DMS 273 (cell line): ENCODE measurements at regions not wholly inside any gene's neighbourhood (a gene's known extent, or its start where the extent isn't known, plus 50 kb on each side); places are given as distances from the start of the nearest gene placed in this dataset.

Source experiments
- DNase-seq: peaks from one replicate; lab custom pipeline; 2025; ENCODE audit not compliant: unreplicated experiment; lab: John Stamatoyannopoulos, UW

- DNase-seq: no peak
Observed at GRCh38 chr16:31700530-31701388, 172.8 kb upstream of the ZNF267 start.

DNA sequence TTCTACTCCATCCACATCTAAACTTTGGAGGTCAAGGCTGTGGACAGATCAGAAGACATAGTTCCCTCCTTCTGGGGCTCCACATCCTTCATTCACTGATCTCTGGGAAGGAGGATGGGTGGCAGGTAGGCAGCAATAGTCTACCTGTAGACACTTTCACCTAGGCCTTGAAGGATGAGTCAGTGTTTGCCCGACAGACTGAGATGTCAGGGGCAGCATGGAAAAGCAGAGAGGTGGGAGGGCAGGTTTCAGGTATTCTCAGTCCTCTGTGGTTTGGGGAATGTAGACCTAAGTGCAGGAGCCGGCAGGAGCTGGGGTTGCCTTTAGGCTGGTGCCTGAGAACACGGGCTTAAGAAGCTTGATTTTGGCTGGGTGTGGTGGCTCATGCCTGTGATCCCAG, 171.9 kb upstream of the ZNF267 start:
- no peak for DNase-seq

- no peak for DNase-seq
Observed at GRCh38 chr16:31702796-31703195, 170.8 kb upstream of the ZNF267 start.

DNA sequence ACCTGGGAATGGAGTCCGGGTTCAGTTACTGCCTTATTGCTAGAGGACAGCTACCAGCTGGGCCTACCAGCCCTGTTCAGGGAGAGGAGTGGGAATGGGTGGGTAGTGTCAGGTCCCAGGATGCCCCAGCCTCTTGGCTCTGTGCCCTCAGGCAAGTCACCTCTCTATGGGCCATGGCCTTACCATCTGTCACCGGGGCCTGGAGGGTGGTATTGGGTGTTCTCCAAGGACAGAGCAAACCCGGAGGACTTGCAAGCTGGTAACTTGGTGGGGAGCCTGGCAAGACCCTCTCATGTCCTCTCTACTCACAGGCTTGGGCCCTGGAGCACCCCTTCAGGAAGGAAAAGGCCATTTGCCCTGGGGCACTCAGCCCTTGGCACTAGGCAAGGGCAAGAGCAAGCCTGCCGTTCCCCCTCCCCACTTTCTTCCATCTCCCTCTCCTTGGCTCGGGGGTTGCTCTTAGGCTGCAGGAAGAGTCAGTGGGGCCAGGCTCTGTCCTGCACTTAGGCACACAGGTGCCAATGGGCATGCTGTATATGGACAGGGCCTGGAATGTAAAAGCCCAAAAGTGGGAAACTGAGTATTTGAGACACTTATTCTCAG, 170.0 kb upstream of the ZNF267 start:
- DNase-seq: peak; percentile 57

DNA sequence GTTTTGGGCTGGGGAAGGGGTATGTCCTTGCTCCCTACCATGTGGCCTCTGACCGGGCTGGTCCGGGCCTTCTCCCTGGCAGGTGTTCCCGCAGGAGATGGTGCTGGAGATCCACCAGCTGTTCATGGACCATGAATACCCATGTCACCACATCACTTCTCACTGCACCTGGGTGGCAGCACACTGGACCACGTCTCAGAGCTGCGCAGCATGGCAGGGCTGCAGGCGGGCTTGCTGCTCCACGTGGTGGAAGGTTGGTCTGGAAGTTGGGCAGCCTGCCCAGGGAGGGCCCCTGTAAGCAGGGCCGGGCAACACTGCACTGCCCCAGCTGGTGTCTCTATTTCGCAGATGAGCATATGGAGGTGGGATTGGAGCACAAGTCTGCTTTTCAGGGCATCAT, 169.5 kb upstream of the ZNF267 start:
- DNase-seq: peak; percentile 44

- DNase-seq: no peak
Observed at GRCh38 chr16:31705371-31705770, 168.2 kb upstream of the ZNF267 start.

DNA sequence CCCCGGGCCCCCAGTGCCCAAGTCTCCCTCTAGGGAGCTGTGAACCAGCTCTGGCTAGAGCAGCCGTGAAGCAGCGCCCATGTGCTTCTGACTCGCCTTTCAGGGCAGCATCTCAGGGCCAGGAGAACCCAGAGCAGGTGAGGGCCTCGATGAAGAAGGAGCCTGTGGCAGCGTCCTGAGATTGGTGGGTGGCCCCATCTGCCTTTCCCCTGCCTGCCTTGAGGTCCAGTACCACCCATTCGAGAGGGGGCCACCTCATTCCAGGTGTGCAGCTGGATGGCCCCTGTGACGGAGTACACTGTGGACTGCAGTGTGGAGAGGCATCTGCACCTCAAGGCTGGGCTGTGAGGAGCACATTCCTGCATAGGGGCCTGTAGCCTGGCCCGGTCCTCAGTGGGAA, 167.3 kb upstream of the ZNF267 start:
- DNase-seq: no peak

DNA sequence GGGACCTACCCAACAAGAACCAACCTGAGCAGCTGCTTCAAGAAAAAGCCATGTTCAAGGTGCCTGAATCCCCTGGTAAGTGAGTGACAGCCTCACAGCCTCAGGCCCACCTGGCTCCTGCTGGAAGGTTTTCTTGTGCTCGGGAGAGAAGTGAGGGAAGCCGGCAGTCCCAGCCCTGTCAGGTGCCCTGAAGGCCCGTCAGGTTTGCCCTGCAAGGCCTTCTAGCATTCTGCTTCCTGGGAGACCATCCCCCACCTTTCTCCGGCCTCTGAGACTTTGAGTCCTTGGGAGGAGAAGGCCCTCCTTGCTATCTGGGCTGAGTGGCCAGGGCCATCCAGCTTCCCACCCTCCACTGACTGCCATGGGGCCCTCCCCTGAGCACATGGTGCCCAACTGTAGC, 166.7 kb upstream of the ZNF267 start:
- DNase-seq: no peak

DNA sequence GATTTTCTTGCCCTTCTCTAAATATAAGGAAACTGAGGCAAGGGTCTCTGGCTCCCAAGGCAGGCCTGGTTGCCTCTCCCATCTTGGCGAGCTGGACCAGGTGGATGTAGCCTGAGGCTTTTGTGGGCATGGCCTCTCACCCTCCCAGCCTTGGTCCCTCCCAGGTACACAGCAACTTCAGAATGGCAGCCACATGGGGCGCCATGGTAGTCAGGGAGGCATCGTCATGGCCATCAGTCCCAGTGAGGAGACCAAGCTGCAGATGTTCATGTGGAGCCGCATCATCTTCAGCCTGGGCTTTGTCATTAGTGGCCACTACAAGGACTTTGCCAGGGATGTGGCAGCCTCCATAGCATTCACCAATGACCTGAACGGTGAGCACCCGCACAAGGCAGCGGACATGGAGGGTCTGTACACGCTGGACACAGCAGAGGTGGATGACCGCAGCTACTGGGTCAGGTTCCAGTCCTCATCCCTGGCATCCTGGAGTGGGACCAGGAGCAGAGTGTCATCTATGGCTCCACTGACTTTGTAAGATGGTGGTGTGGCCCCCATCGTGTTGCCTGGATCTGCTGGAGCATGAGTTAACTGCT, 165.8 kb upstream of the ZNF267 start:
- no peak for DNase-seq

DNA sequence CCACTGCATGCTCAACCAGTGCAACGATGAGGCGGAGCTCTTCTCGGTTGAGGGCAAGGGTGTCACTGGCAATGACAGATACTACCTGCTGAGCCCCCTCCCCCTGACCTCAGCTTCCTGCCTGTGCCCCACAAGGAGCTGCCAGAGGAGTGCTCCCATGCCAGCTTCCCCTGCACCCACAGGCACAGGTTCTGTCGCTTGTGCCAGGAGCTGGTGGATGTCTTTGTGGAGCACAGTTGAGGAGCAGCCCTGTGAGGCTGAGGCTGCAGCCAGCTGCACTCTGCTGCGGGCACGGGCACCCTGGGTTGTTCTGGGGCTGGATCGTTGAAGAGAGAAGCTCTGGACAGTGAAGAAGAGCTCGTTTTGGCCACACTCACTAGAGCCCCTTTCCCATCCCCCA, 165.3 kb upstream of the ZNF267 start:
- no peak for DNase-seq

- no peak for DNase-seq
Observed at GRCh38 chr16:31709181-31709580, 164.4 kb upstream of the ZNF267 start.

DNA sequence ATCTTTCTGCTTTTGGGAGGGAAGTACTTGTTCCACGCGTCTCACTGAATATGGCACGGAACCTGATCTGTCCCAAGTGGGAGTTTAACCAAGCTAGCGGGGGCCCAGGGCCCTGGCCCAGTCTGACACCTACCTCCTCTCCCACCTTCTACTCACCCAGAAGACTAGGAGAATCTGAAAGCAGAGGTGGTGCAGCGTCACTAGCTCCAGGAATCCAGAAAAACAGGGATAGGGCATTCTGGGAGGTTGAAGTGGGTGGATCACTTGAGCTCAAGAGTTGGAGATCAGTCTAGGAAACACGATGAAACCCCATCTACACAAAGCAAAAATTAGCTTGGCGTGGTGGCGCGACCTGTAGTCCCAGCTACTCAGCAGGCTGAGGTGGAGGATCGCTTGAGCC, 163.5 kb upstream of the ZNF267 start:
- no peak for DNase-seq

GRCh38 chr16:31710880-31711279, 162.7 kb upstream of the ZNF267 start:
- no peak for DNase-seq

GRCh38 chr16:31711344-31711845, 162.2 kb upstream of the ZNF267 start:
- DNase-seq: no peak

- no peak for DNase-seq
Observed at GRCh38 chr16:31712064-31712540, 161.5 kb upstream of the ZNF267 start.

DNA sequence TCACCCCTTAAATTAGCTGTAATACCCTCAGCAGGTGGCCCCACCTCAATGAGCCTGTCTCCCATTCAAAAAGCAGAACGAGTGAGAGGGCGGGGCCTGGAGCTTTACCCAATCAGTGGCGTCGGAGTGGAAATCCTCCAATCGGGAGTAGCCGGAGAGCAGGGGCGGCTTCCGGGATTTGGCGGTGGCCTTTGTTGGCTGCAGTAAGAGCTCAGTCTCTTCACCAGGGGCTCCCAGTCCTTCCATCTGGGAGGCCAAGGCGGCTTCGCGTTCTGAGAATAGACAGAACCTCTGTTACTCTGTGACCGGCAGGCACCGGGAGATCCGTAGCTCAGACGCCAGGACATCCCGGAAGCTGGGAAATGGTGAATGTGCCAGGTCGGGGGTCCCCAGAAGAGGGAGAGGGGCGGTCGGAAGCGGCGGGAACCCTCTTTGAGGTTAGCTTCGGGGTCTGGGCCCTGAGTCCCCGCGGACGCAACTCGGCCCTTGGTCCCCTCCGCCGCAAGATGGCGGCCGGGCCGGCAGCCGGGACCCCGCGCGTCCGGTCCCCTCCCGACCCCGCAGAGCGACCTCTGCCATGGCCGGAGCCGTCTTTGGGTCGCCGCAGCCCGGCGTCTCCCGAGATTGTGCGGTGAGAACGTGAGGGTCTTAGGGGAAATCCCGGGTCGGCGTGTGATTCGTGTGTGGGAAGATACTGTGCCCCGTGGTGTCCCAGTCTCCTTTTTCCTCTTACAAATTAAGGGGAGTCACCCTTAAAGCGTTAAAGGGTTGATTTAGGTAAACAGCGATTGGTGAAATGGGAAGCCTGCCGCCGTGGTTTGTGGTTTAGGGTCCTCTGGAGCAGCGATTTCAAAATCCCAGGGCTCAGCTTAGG, 160.3 kb upstream of the ZNF267 start:
- DNase-seq: peak; percentile 98

- peak; percentile 34 for DNase-seq
Observed at GRCh38 chr16:31713945-31714902, 159.4 kb upstream of the ZNF267 start.

GRCh38 chr16:31714903-31715504, 158.6 kb upstream of the ZNF267 start:
- DNase-seq: no peak

GRCh38 chr16:31715915-31716314, 157.7 kb upstream of the ZNF267 start:
- DNase-seq: no peak
